Uterus (tissue), 3 donors: ENCODE measurements at regions not wholly inside any gene's neighbourhood (a gene's known extent, or its start where the extent isn't known, plus 50 kb on each side); places are given as distances from the start of the nearest gene placed in this dataset.

ENCODE experiments used
- DNase-seq, 2 donors: peaks; one replicate each; pipeline ENCODE4 v3.0.0-alpha.2; 2019 to 2020
- H3K27ac ChIP-seq, 2 donors: fragments of 200-600 bp; sonication (generic); 1 replicate in 1 of 2; 2 replicates in 1 of 2; pipeline ENCODE4 v1.5.1; 2016 to 2018
- H3K27me3 ChIP-seq, 2 donors: fragments of 200-600 bp; sonication (generic); one replicate each; pipeline ENCODE4 v1.5.1; 2018 to 2019; ENCODE audit warnings: control low read depth in 1 of 2
- H3K36me3 ChIP-seq, 2 donors: fragments of 200-600 bp; sonication (generic); one replicate each; pipeline ENCODE4 v1.5.1; 2019; ENCODE audit warnings: control low read depth in 1 of 2
- H3K4me1 ChIP-seq, 2 donors: fragments of 200-600 bp; sonication (generic); one replicate each; pipeline ENCODE4 v1.5.1; 2018 to 2019; ENCODE audit warnings: control low read depth in 1 of 2
- H3K4me3 ChIP-seq, 2 donors: fragments of 200-600 bp; sonication (generic); 1 replicate in 1 of 2; 2 replicates in 1 of 2; pipeline ENCODE4 v1.5.1; 2018 to 2019; ENCODE audit warnings: mild to moderate bottlenecking in 1 of 2
- H3K9me3 ChIP-seq, 2 donors: fragments of 200-600 bp; sonication (generic); one replicate each; pipeline ENCODE4 v1.5.1; 2019; ENCODE audit warnings: control low read depth in 1 of 2
- CTCF ChIP-seq, 4 experiments: fragments of 200-600 bp in 2 of 4; fragments of 450-650 bp in 2 of 4; sonication (generic) in 2 of 4; IDR thresholded peaks; one replicate each; pipeline ENCODE4 v1.5.1; 2016 to 2019; ENCODE audit warnings: antibody characterized with exemption in 4 of 4, mild to moderate bottlenecking in 2 of 4, moderate library complexity in 1 of 4
- POLR2A ChIP-seq, 2 donors: fragments of 450-650 bp; IDR thresholded peaks; one replicate each; pipeline ENCODE4 v1.6.1; 2016; ENCODE audit warnings: antibody characterized with exemption in 2 of 2, mild to moderate bottlenecking in 1 of 2, moderate library complexity in 1 of 2
- intact Hi-C: fragments of 100-400 bp; cut with DNase I; formaldehyde crosslinking; loops from one replicate; pipeline ENCODE4 v1.15.1; 2023; ENCODE audit warnings: low total_unique reads
- donor health status: DM: yes; HTN: yes; CAD: no.

GRCh38 chr1:95990033-95990432 lies 731.6 kb upstream of the PTBP2 start:
- no peak for TF ChIP-seq POLR2A (IDR thresholded peaks at IDR 0.05)
- TF ChIP-seq CTCF (IDR thresholded peaks at IDR 0.05) = no peak
- intact Hi-C loops = no loop called here
- DNase-seq = no peak
- Histone ChIP-seq H3K27ac (no peak overlapping the region), H3K4me1 (no peaks in the 10 kb centered on the region), H3K4me3 (no peak overlapping the region), H3K27me3 (no peaks in the 10 kb centered on the region), H3K36me3 (no peaks in the 10 kb centered on the region), H3K9me3 (no peaks in the 10 kb centered on the region)

- no peaks in the 10 kb centered on the region for H3K36me3 ChIP-seq
- no peak overlapping the region for H3K4me3 ChIP-seq
- H3K9me3 ChIP-seq = no peaks in the 10 kb centered on the region
Measured at GRCh38 chr1:95991787-95992520, 729.6 kb upstream of the PTBP2 start.

GRCh38 chr1:95994643-95995042 lies 726.9 kb upstream of the PTBP2 start:
- intact Hi-C loops = no loop called here
- H3K27ac ChIP-seq = no peak overlapping the region
- TF ChIP-seq CTCF (IDR thresholded peaks at IDR 0.05) (no peak), POLR2A (IDR thresholded peaks at IDR 0.05) (no peak)
- no peaks in the 10 kb centered on the region for H3K4me1 ChIP-seq
- H3K36me3 ChIP-seq = no peaks in the 10 kb centered on the region
- H3K27me3 ChIP-seq = no peaks in the 10 kb centered on the region
- DNase-seq = no peak
- no peak overlapping the region for H3K4me3 ChIP-seq
- no peaks in the 10 kb centered on the region for H3K9me3 ChIP-seq

More at GRCh38 chr1:95991787-95992520, 729.6 kb upstream of the PTBP2 start:
- no peak for DNase-seq
- Histone ChIP-seq H3K27me3 (no peaks in the 10 kb centered on the region), H3K27ac (no peak overlapping the region), H3K4me1 (no peaks in the 10 kb centered on the region)
- intact Hi-C loops = no loop called here
- TF ChIP-seq POLR2A (IDR thresholded peaks at IDR 0.05) = no peak

- Histone ChIP-seq H3K4me1 (no peaks in the 10 kb centered on the region), H3K9me3 (no peaks in the 10 kb centered on the region), H3K27me3 (no peaks in the 10 kb centered on the region), H3K4me3 (no peak overlapping the region), H3K27ac (no peak overlapping the region), H3K36me3 (no peaks in the 10 kb centered on the region)
- intact Hi-C loops = no loop called here
- no peak for DNase-seq
- TF ChIP-seq CTCF (IDR thresholded peaks at IDR 0.05) (no peak), POLR2A (IDR thresholded peaks at IDR 0.05) (no peak)
Measured at GRCh38 chr1:96002201-96002600, 719.4 kb upstream of the PTBP2 start.

- intact Hi-C loops = no loop called here
- H3K27me3 ChIP-seq = no peaks in the 10 kb centered on the region
Measured at GRCh38 chr1:96002969-96003964, 718.3 kb upstream of the PTBP2 start.

More at GRCh38 chr1:96002969-96003964, 718.3 kb upstream of the PTBP2 start:
- Histone ChIP-seq H3K4me1 (no peaks in the 10 kb centered on the region), H3K27ac (no peak overlapping the region), H3K4me3 (no peak overlapping the region), H3K36me3 (no peaks in the 10 kb centered on the region), H3K9me3 (no peaks in the 10 kb centered on the region)
- DNase-seq = no peak
- TF ChIP-seq POLR2A (IDR thresholded peaks at IDR 0.05) (no peak), CTCF (IDR thresholded peaks at IDR 0.05) (no peak)
